Tibial nerve (tissue), 4 donors: ENCODE measurements at regions not wholly inside any gene's neighbourhood (a gene's known extent, or its start where the extent isn't known, plus 50 kb on each side); places are given as distances from the start of the nearest gene placed in this dataset.
A peak's percentile ranks its signal among the peaks of the same experiment; 100 is the strongest.

Experiments used
- DNase-seq, 2 donors: peaks; one replicate each; pipeline ENCODE4 v3.0.0-alpha.2; 2019; ENCODE audit warnings: low spot score in 2 of 2
- H3K27ac ChIP-seq, 4 donors: fragments of 200-600 bp; sonication (generic) in 3 of 4; one replicate each; pipeline ENCODE4 v1.5.1; 2017 to 2019; ENCODE audit warnings: mild to moderate bottlenecking in 1 of 4
- H3K27me3 ChIP-seq, 2 donors: fragments of 200-600 bp; sonication (generic) in 1 of 2; one replicate each; pipeline versions ENCODE4 v1.5.1 to v1.6.0; 2017 to 2019
- H3K36me3 ChIP-seq, 3 donors: fragments of 200-600 bp; sonication (generic); one replicate each; pipeline ENCODE4 v1.5.1; 2018 to 2019
- H3K4me1 ChIP-seq, 4 donors: fragments of 200-600 bp; sonication (generic) in 3 of 4; one replicate each; pipeline ENCODE4 v1.5.1; 2017 to 2019
- H3K4me3 ChIP-seq, 4 donors: fragments of 200-600 bp; sonication (generic) in 3 of 4; one replicate each; pipeline ENCODE4 v1.5.1; 2017 to 2019; ENCODE audit warnings: mild to moderate bottlenecking in 1 of 4, moderate library complexity in 1 of 4
- H3K9me3 ChIP-seq, 4 donors: fragments of 200-600 bp; sonication (generic) in 3 of 4; one replicate each; pipeline ENCODE4 v1.5.1; 2017 to 2019
- CTCF ChIP-seq, 5 experiments: fragments of 200-600 bp in 3 of 5; fragments of 450-650 bp in 2 of 5; sonication (generic) in 3 of 5; IDR thresholded peaks; one replicate each; pipeline ENCODE4 v1.5.1; 2016 to 2019; ENCODE audit warnings: antibody characterized with exemption in 5 of 5, mild to moderate bottlenecking in 3 of 5, moderate library complexity in 2 of 5
- EP300 ChIP-seq, 2 donors: sonication (generic); formaldehyde crosslinking; IDR thresholded peaks; one replicate each; pipeline ENCODE4 v1.6.1; 2017; ENCODE audit warnings: antibody characterized with exemption in 2 of 2, mild to moderate bottlenecking in 1 of 2
- POLR2A ChIP-seq, 2 donors: fragments of 450-650 bp; IDR thresholded peaks; one replicate each; pipeline ENCODE4 v1.6.1; 2017; ENCODE audit warnings: antibody characterized with exemption in 2 of 2, mild to moderate bottlenecking in 2 of 2, moderate library complexity in 2 of 2
- WGBS, 2 donors: methylation state at CpG; one replicate each; pipeline ENCODE4 v1.1.5; 2018; 5-methylcytosine and 5-hydroxymethylcytosine counted together

DNA sequence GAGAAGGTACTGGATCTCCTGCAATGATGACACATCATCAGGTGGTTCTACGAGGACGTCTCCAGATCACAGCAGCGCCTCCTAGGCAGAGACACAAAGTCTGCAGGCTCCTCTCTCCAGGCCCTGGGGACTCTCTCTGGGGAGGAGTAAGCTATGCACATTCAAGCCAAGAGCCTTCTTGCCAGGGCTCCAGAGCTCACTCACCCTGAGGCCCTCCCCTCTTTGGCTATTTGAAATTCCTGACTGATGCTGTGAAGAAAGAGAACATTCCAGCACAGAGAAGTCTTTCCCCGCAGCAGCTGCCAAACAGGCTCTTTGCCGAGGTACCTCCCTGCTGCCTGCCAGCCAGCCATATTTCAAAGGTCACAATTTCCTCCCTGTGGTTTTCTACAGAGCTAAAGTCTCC is 204.9 kb downstream of the CSNK2A3 start:
- peak; percentile 40 to 63 for DNase-seq
- TF ChIP-seq CTCF (IDR thresholded peaks at IDR 0.05) (peak in 3 of 5 experiments; percentile 18 to 45 (median 30)), EP300 (IDR thresholded peaks at IDR 0.05) (peak in 1 of 2 donors; percentile 85), POLR2A (IDR thresholded peaks at IDR 0.05) (no peak)
- 8 to 45% methylated on average over 5 of the region's 5 CpGs for WGBS, 2 donors
- Histone ChIP-seq H3K27me3 (no peaks in the 10 kb centered on the region), H3K4me1 (peaks cover 0 to 27% (median 11%) of the 10 kb centered on the region in 4 donors), H3K27ac (peak overlapping the region in 3 of 4 donors; percentile 11 to 71 (median 70)), H3K4me3 (no peak overlapping the region), H3K9me3 (no peaks in the 10 kb centered on the region), H3K36me3 (no peaks in the 10 kb centered on the region)

DNA sequence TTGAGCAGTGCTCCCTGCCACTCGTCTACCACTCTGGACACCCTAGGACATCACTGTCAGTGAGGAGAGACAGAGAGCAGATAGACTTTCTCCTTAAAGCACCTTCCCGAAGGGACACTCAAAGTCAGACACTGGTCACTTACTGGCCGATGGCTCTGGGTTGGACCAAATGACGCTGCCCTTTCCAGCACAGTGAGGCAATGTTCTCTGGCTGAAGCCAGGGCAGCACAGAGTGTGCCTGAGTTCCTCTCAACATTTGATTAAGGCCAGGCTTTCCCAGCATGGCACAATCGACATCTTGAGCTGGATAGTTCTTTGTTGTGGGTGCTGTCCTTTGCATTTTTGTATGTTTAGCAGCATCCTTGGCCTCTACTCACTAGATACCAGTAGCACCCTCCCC is 206.2 kb downstream of the CSNK2A3 start:
- TF ChIP-seq CTCF (IDR thresholded peaks at IDR 0.05) (no peak), EP300 (IDR thresholded peaks at IDR 0.05) (no peak)

DNA sequence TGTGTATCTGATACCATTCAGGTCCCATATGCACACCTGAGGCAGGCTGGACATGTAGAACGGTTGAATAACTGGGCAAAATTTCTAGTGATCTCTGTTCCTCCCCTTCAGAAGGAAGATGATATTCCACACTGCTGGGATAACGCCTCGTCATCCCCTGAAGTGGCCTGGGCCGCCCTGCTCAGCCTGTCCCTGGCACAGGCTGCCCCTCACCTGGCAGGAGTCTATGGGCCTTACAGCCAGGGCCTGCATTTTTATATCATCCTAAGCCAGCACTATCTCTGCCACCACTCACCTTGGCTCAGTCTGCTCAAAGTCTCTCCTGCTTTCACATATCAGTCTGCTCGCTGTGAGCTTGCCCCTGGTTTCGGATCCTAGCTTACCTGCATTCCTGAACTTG is 209.2 kb downstream of the CSNK2A3 start:
- no peak for TF ChIP-seq CTCF (IDR thresholded peaks at IDR 0.05)
- no peak for TF ChIP-seq POLR2A (IDR thresholded peaks at IDR 0.05)
- no peak for TF ChIP-seq EP300 (IDR thresholded peaks at IDR 0.05)
- Histone ChIP-seq H3K36me3 (no peaks in the 10 kb centered on the region), H3K27me3 (no peaks in the 10 kb centered on the region), H3K4me1 (peaks cover 0 to 39% (median 10%) of the 10 kb centered on the region in 4 donors), H3K27ac (peak overlapping the region in 1 of 4 donors; percentile 2), H3K4me3 (no peak overlapping the region), H3K9me3 (no peaks in the 10 kb centered on the region)
- 76 to 96% methylated on average over 6 of the region's 6 CpGs for WGBS, 2 donors
- no peak for DNase-seq

More for the DNA sequence above, 206.2 kb downstream of the CSNK2A3 start:
- H3K9me3 ChIP-seq, result no peaks in the 10 kb centered on the region
- DNase-seq, result no peak
- H3K27ac ChIP-seq, result peak overlapping the region in 2 of 4 donors; percentile 56 to 71
- peaks cover 0 to 39% (median 11%) of the 10 kb centered on the region in 4 donors for H3K4me1 ChIP-seq
- 68 to 90% methylated on average over 5 of the region's 5 CpGs for WGBS, 2 donors
- H3K27me3 ChIP-seq, result no peaks in the 10 kb centered on the region
- H3K36me3 ChIP-seq, result no peaks in the 10 kb centered on the region
- no peak overlapping the region for H3K4me3 ChIP-seq

DNA sequence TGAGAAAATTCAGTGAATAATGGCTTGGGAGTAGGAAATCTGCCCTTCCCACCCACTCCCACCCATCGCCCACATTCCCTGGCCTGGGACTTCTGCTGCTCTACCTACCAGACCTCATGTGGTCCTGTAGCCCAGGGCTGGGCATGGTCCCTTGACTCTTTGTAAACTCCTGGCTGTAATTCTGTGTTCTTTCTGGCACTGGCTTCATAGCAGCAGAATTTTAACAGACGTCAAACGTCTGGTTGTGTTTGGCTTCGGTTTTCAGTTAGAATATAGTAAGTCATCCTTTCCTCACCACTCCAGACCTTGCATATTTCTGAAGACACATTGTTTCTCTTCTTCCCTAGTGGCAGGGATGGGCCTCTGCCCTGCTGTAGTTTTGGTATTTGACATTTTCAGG is 210.6 kb downstream of the CSNK2A3 start:
- no peaks in the 10 kb centered on the region for H3K27me3 ChIP-seq
- H3K36me3 ChIP-seq, result no peaks in the 10 kb centered on the region
- H3K27ac ChIP-seq, result peak overlapping the region in 2 of 4 donors; percentile 48 to 62
- 48 to 59% methylated on average over 4 of the region's 4 CpGs for WGBS, 2 donors
- no peak overlapping the region for H3K4me3 ChIP-seq
- DNase-seq, result no peak
- TF ChIP-seq CTCF (IDR thresholded peaks at IDR 0.05), result no peak
- TF ChIP-seq POLR2A (IDR thresholded peaks at IDR 0.05), result no peak
- no peak for TF ChIP-seq EP300 (IDR thresholded peaks at IDR 0.05)
- H3K4me1 ChIP-seq, result peaks cover 0 to 25% (median 1%) of the 10 kb centered on the region in 4 donors
- no peaks in the 10 kb centered on the region for H3K9me3 ChIP-seq

DNA sequence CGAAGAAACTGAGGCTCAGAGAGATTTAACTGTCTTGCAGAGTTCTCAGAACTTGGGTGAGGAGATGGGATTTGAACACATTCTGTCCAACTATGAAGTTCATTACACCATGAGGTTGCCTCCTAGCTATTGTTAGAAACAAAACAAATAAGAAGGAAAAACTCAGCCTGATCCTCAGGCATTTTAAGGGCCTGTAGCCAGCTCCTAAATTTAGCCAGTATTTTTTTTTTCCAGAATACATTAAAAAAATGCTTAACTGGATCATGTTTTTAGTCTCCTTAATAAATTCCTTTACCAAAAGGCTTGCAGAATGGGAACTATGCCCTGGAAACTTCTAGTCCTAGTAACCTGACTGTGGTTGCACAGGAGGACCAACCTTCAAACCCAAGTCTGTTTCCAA is 212.0 kb downstream of the CSNK2A3 start:
- peaks cover 0 to 21% (median 0%) of the 10 kb centered on the region in 4 donors for H3K4me1 ChIP-seq
- no peak for DNase-seq
- WGBS, 2 donors, result 62 to 69% methylated on average over 1 of the region's 1 CpG
- H3K9me3 ChIP-seq, result no peaks in the 10 kb centered on the region
- H3K4me3 ChIP-seq, result no peak overlapping the region
- H3K36me3 ChIP-seq, result no peaks in the 10 kb centered on the region
- no peak for TF ChIP-seq EP300 (IDR thresholded peaks at IDR 0.05)
- no peak for TF ChIP-seq CTCF (IDR thresholded peaks at IDR 0.05)
- TF ChIP-seq POLR2A (IDR thresholded peaks at IDR 0.05), result no peak
- peak overlapping the region in 1 of 4 donors; percentile 46 for H3K27ac ChIP-seq
- H3K27me3 ChIP-seq, result no peaks in the 10 kb centered on the region
